ENCODE measurements at regions not wholly inside any gene's neighbourhood (a gene's known extent, or its start where the extent isn't known, plus 50 kb on each side); places are given as distances from the start of the nearest gene placed in this dataset.

DNA sequence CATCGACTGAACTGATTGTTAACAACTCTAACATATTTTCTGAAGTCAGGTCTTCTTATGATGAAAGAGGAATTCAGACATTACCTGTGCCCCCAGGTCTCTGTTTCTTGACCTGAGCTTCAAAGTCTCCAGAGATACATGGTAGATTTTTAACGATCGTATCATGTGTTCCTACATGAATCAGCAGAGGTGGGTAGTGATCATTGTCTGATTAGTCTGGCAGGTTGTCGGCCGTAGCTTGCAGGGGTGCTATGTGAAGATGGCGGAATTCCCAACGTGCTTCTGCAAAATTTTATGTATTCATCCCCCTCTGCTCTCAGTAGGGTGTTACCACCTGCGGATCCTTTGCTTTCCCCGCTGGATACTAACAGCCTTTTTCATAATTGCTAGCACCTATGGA, 581.9 kb downstream of the GATA3 start:
- TF ChIP-seq CTCF (conservative IDR thresholded peaks at IDR 0.05; ENCODE audit: low read depth, low read length): no peak
- TF ChIP-seq MXI1 (IDR thresholded peaks at IDR 0.05; ENCODE audit: borderline replicate concordance, low read depth, low read length): no peak
- no peak for TF ChIP-seq POLR2A (IDR thresholded peaks at IDR 0.05; ENCODE audit: low read depth, low read length)
- no peak for TF ChIP-seq RCOR1 (IDR thresholded peaks at IDR 0.05; ENCODE audit: insufficient replicate concordance, low read length)
- no peak for TF ChIP-seq RFX5 (IDR thresholded peaks at IDR 0.05; ENCODE audit: low read depth, low read length)

Measured in IMR-90 (cell line).